ENCODE measurements at regions not wholly inside any gene's neighbourhood (a gene's known extent, or its start where the extent isn't known, plus 50 kb on each side); places are given as distances from the start of the nearest gene placed in this dataset.

- ChIA-PET CTCF (no interaction called here), POLR2A (no interaction called here)
These were observed 967.2 kb downstream of the TLE4 start for GRCh38 chr9:80538976-80539375.

GRCh38 chr9:80522465-80522864 is 950.7 kb downstream of the TLE4 start:
- CTCF ChIA-PET: no interaction called here
- POLR2A ChIA-PET: no interaction called here

GRCh38 chr9:80521151-80521550 is 949.4 kb downstream of the TLE4 start:
- CTCF ChIA-PET: no interaction called here
- POLR2A ChIA-PET: no interaction called here

- ChIA-PET CTCF (interaction anchor here (0.5 kb wide), 1 partner anchor 20 kb away, joined by 3 read pairs; no protein-coding TSS in a partner anchor), POLR2A (no interaction called here)
These were observed 948.5 kb downstream of the TLE4 start for GRCh38 chr9:80520231-80520630.

GRCh38 chr9:80518441-80518840 is 946.7 kb downstream of the TLE4 start:
- ChIA-PET CTCF (no interaction called here), POLR2A (no interaction called here)

- POLR2A ChIA-PET: no interaction called here
- CTCF ChIA-PET: no interaction called here
These were observed 944.9 kb downstream of the TLE4 start for GRCh38 chr9:80516679-80517078.

- POLR2A ChIA-PET: no interaction called here
- CTCF ChIA-PET: no interaction called here
These were observed 937.6 kb downstream of the TLE4 start for GRCh38 chr9:80509358-80509757.

GRCh38 chr9:80507611-80508010 is 935.8 kb downstream of the TLE4 start:
- CTCF ChIA-PET: no interaction called here

GRCh38 chr9:80504601-80505230 is 933.0 kb downstream of the TLE4 start:
- POLR2A ChIA-PET: no interaction called here
- CTCF ChIA-PET: no interaction called here

More at GRCh38 chr9:80507611-80508010, 935.8 kb downstream of the TLE4 start:
- POLR2A ChIA-PET: no interaction called here

- ChIA-PET CTCF (no interaction called here), POLR2A (no interaction called here)
These were observed 932.0 kb downstream of the TLE4 start for GRCh38 chr9:80503671-80504281.

GRCh38 chr9:80502306-80502705 is 930.5 kb downstream of the TLE4 start:
- CTCF ChIA-PET: no interaction called here
- POLR2A ChIA-PET: no interaction called here

- CTCF ChIA-PET: no interaction called here
- POLR2A ChIA-PET: no interaction called here
These were observed 929.9 kb downstream of the TLE4 start for GRCh38 chr9:80501635-80502034.

GRCh38 chr9:80500300-80500699 is 928.5 kb downstream of the TLE4 start:
- CTCF ChIA-PET: no interaction called here
- POLR2A ChIA-PET: no interaction called here

GRCh38 chr9:80498001-80498555 is 926.3 kb downstream of the TLE4 start:
- POLR2A ChIA-PET: no interaction called here
- CTCF ChIA-PET: no interaction called here

GRCh38 chr9:80496901-80497556 is 925.3 kb downstream of the TLE4 start:
- CTCF ChIA-PET: no interaction called here
- POLR2A ChIA-PET: no interaction called here

- ChIA-PET CTCF (no interaction called here), POLR2A (no interaction called here)
These were observed 921.5 kb downstream of the TLE4 start for GRCh38 chr9:80493258-80493657.

GRCh38 chr9:80492221-80492620 is 920.5 kb downstream of the TLE4 start:
- CTCF ChIA-PET: interaction anchor here (0.6 kb wide), 1 partner anchor 29 kb away, joined by 3 read pairs; no protein-coding TSS in a partner anchor
- POLR2A ChIA-PET: no interaction called here

GRCh38 chr9:80491086-80491696 is 919.4 kb downstream of the TLE4 start:
- POLR2A ChIA-PET: no interaction called here
- CTCF ChIA-PET: no interaction called here

GRCh38 chr9:80489329-80489728 is 917.6 kb downstream of the TLE4 start:
- CTCF ChIA-PET: no interaction called here
- POLR2A ChIA-PET: no interaction called here

GRCh38 chr9:80485420-80486250 is 913.9 kb downstream of the TLE4 start:
- ChIA-PET POLR2A (no interaction called here), CTCF (no interaction called here)
